ENCODE measurements at regions not wholly inside any gene's neighbourhood (a gene's known extent, or its start where the extent isn't known, plus 50 kb on each side); places are given as distances from the start of the nearest gene placed in this dataset.

- TF ChIP-seq CTCF (conservative IDR thresholded peaks at IDR 0.05; ENCODE audit: low read length) (no peak), EZH2phosphoT487 (IDR thresholded peaks at IDR 0.05; ENCODE audit: borderline replicate concordance, low read depth, low read length) (no peak)
- H3K4me3 ChIP-seq (ENCODE audit: low read depth, low read length, poor library complexity, severe bottlenecking): no peak overlapping the region
- H3K36me3 ChIP-seq (ENCODE audit: insufficient read depth, low read length): no peaks in the 10 kb centered on the region
- H3K4me1 ChIP-seq (ENCODE audit: insufficient read depth, low read length, poor library complexity, severe bottlenecking): no peaks in the 10 kb centered on the region
- H3K9me3 ChIP-seq (ENCODE audit: low read length): no peaks in the 10 kb centered on the region
- intact Hi-C loops (cut with micrococcal nuclease; ENCODE audit: unreplicated experiment): loop anchor here (1.0 to 5.0 kb wide), 3 partner anchors 161 to 336 kb away; no protein-coding TSS in a partner anchor
- BruUV-seq (replicated peaks): no TSS peak
- DNase-seq (ENCODE audit: low spot score): no peak
- ChIA-PET CTCF (ENCODE audit: unreplicated experiment) (interaction anchor here (0.5 kb wide), 1 partner anchor 217 kb away, joined by 3 read pairs; no protein-coding TSS in a partner anchor), POLR2A (no interaction called here)
- no peaks in the 10 kb centered on the region for H3K79me2 ChIP-seq (ENCODE audit: insufficient read depth, low read depth, low read length)
- H3K27ac ChIP-seq (ENCODE audit: low read depth, low read length, poor library complexity, severe bottlenecking): no peak overlapping the region
- H3K9me2 ChIP-seq (ENCODE audit: insufficient read depth, low read length): no peaks in the 10 kb centered on the region
- no peak overlapping the region for H2AFZ ChIP-seq (ENCODE audit: low read length)
- H3K4me2 ChIP-seq (ENCODE audit: low read length): no peak overlapping the region
- no peaks in the 10 kb centered on the region for H4K20me1 ChIP-seq (ENCODE audit: insufficient read depth, low read length)
Observed at GRCh38 chr2:181741756-181742155, 61.4 kb upstream of the NEUROD1 start.

GRCh38 chr2:181742361-181742760 is 62.0 kb upstream of the NEUROD1 start:
- Histone ChIP-seq H3K79me2 (ENCODE audit: insufficient read depth, low read depth, low read length) (no peaks in the 10 kb centered on the region), H3K36me3 (ENCODE audit: insufficient read depth, low read length) (no peaks in the 10 kb centered on the region), H2AFZ (ENCODE audit: low read length) (no peak overlapping the region), H3K27ac (ENCODE audit: low read depth, low read length, poor library complexity, severe bottlenecking) (no peak overlapping the region), H3K4me3 (ENCODE audit: low read depth, low read length, poor library complexity, severe bottlenecking) (no peak overlapping the region), H4K20me1 (ENCODE audit: insufficient read depth, low read length) (no peaks in the 10 kb centered on the region), H3K9me3 (ENCODE audit: low read length) (no peaks in the 10 kb centered on the region), H3K4me1 (ENCODE audit: insufficient read depth, low read length, poor library complexity, severe bottlenecking) (no peaks in the 10 kb centered on the region), H3K4me2 (ENCODE audit: low read length) (no peak overlapping the region), H3K9me2 (ENCODE audit: insufficient read depth, low read length) (no peaks in the 10 kb centered on the region)
- BruUV-seq (replicated peaks): no TSS peak
- DNase-seq (ENCODE audit: low spot score): no peak
- TF ChIP-seq CTCF (conservative IDR thresholded peaks at IDR 0.05; ENCODE audit: low read length) (no peak), EZH2phosphoT487 (IDR thresholded peaks at IDR 0.05; ENCODE audit: borderline replicate concordance, low read depth, low read length) (no peak)
- CTCF ChIA-PET (ENCODE audit: unreplicated experiment): no interaction called here
- intact Hi-C loops (cut with micrococcal nuclease; ENCODE audit: unreplicated experiment): loop anchor here (1.0 to 5.0 kb wide), 3 partner anchors 160 to 335 kb away; no protein-coding TSS in a partner anchor
- POLR2A ChIA-PET: no interaction called here

- Histone ChIP-seq H3K4me2 (ENCODE audit: low read length) (no peak overlapping the region), H3K4me1 (ENCODE audit: insufficient read depth, low read length, poor library complexity, severe bottlenecking) (no peaks in the 10 kb centered on the region), H3K36me3 (ENCODE audit: insufficient read depth, low read length) (no peaks in the 10 kb centered on the region), H4K20me1 (ENCODE audit: insufficient read depth, low read length) (no peaks in the 10 kb centered on the region), H3K9me2 (ENCODE audit: insufficient read depth, low read length) (no peaks in the 10 kb centered on the region), H3K27ac (ENCODE audit: low read depth, low read length, poor library complexity, severe bottlenecking) (no peak overlapping the region), H3K4me3 (ENCODE audit: low read depth, low read length, poor library complexity, severe bottlenecking) (no peak overlapping the region), H3K9me3 (ENCODE audit: low read length) (no peaks in the 10 kb centered on the region), H3K79me2 (ENCODE audit: insufficient read depth, low read depth, low read length) (no peaks in the 10 kb centered on the region), H2AFZ (ENCODE audit: low read length) (no peak overlapping the region)
- TF ChIP-seq CTCF (conservative IDR thresholded peaks at IDR 0.05; ENCODE audit: low read length) (peak; percentile 91), EZH2phosphoT487 (IDR thresholded peaks at IDR 0.05; ENCODE audit: borderline replicate concordance, low read depth, low read length) (no peak)
- POLR2A ChIA-PET: no interaction called here
- DNase-seq (ENCODE audit: low spot score): peak; percentile 46
- BruUV-seq (replicated peaks): no TSS peak
- intact Hi-C loops (cut with micrococcal nuclease; ENCODE audit: unreplicated experiment): loop anchor here (1.0 to 5.0 kb wide), 3 partner anchors 159 to 334 kb away; no protein-coding TSS in a partner anchor
- CTCF ChIA-PET (ENCODE audit: unreplicated experiment): no interaction called here
Observed at GRCh38 chr2:181742922-181743722, 62.8 kb upstream of the NEUROD1 start.

Measured in OCI-LY7 (cell line).